ENCODE measurements at regions not wholly inside any gene's neighbourhood (a gene's known extent, or its start where the extent isn't known, plus 50 kb on each side); places are given as distances from the start of the nearest gene placed in this dataset.

GRCh38 chr14:87141801-87142200 is 851.2 kb downstream of the GALC start:
- H3K27me3 Mint-ChIP-seq, result no peaks in the 10 kb centered on the region
- H3K4me3 Mint-ChIP-seq, result no peak overlapping the region
- peaks cover 12% of the 10 kb centered on the region for H3K9me3 Mint-ChIP-seq
- no peak overlapping the region for H3K27ac Mint-ChIP-seq
- no peaks in the 10 kb centered on the region for H3K36me3 Mint-ChIP-seq (ENCODE audit: low read depth)
- no peak for DNase-seq
- no peaks in the 10 kb centered on the region for H3K4me1 Mint-ChIP-seq (ENCODE audit: low read depth)

- Mint-ChIP-seq H3K36me3 (ENCODE audit: low read depth) (no peaks in the 10 kb centered on the region), H3K27ac (no peak overlapping the region), H3K4me3 (no peak overlapping the region), H3K9me3 (peaks cover 14% of the 10 kb centered on the region), H3K4me1 (ENCODE audit: low read depth) (no peaks in the 10 kb centered on the region), H3K27me3 (no peaks in the 10 kb centered on the region)
- no peak for DNase-seq
These were observed 853.7 kb downstream of the GALC start for GRCh38 chr14:87139299-87139698.

GRCh38 chr14:87133073-87133801 is 859.7 kb downstream of the GALC start:
- Mint-ChIP-seq H3K4me3 (no peak overlapping the region), H3K4me1 (ENCODE audit: low read depth) (no peaks in the 10 kb centered on the region), H3K36me3 (ENCODE audit: low read depth) (no peaks in the 10 kb centered on the region), H3K9me3 (peaks cover 4% of the 10 kb centered on the region), H3K27me3 (no peaks in the 10 kb centered on the region), H3K27ac (no peak overlapping the region)
- no peak for DNase-seq

GRCh38 chr14:87131879-87132278 is 861.1 kb downstream of the GALC start:
- DNase-seq, result no peak
- H3K27ac Mint-ChIP-seq, result no peak overlapping the region
- no peaks in the 10 kb centered on the region for H3K27me3 Mint-ChIP-seq
- no peak overlapping the region for H3K4me3 Mint-ChIP-seq
- no peaks in the 10 kb centered on the region for H3K36me3 Mint-ChIP-seq (ENCODE audit: low read depth)
- peaks cover 2% of the 10 kb centered on the region for H3K9me3 Mint-ChIP-seq
- H3K4me1 Mint-ChIP-seq (ENCODE audit: low read depth), result no peaks in the 10 kb centered on the region

GRCh38 chr14:87122166-87122565 is 870.8 kb downstream of the GALC start:
- Mint-ChIP-seq H3K9me3 (peaks cover 12% of the 10 kb centered on the region), H3K4me1 (ENCODE audit: low read depth) (no peaks in the 10 kb centered on the region), H3K4me3 (no peak overlapping the region), H3K27me3 (no peaks in the 10 kb centered on the region), H3K36me3 (ENCODE audit: low read depth) (no peaks in the 10 kb centered on the region), H3K27ac (no peak overlapping the region)
- no peak for DNase-seq

GRCh38 chr14:87121716-87122115 is 871.3 kb downstream of the GALC start:
- H3K36me3 Mint-ChIP-seq (ENCODE audit: low read depth), result no peaks in the 10 kb centered on the region
- no peaks in the 10 kb centered on the region for H3K4me1 Mint-ChIP-seq (ENCODE audit: low read depth)
- H3K27ac Mint-ChIP-seq, result no peak overlapping the region
- H3K4me3 Mint-ChIP-seq, result no peak overlapping the region
- peaks cover 12% of the 10 kb centered on the region for H3K9me3 Mint-ChIP-seq
- H3K27me3 Mint-ChIP-seq, result no peaks in the 10 kb centered on the region
- no peak for DNase-seq

- Mint-ChIP-seq H3K9me3 (peaks cover 14% of the 10 kb centered on the region), H3K4me3 (no peak overlapping the region), H3K27me3 (no peaks in the 10 kb centered on the region), H3K36me3 (ENCODE audit: low read depth) (no peaks in the 10 kb centered on the region), H3K27ac (no peak overlapping the region), H3K4me1 (ENCODE audit: low read depth) (no peaks in the 10 kb centered on the region)
- no peak for DNase-seq
These were observed 877.7 kb downstream of the GALC start for GRCh38 chr14:87115234-87115633.

GRCh38 chr14:87113286-87113685 is 879.7 kb downstream of the GALC start:
- Mint-ChIP-seq H3K4me3 (no peak overlapping the region), H3K4me1 (ENCODE audit: low read depth) (no peaks in the 10 kb centered on the region), H3K27me3 (no peaks in the 10 kb centered on the region), H3K9me3 (peaks cover 13% of the 10 kb centered on the region), H3K36me3 (ENCODE audit: low read depth) (no peaks in the 10 kb centered on the region), H3K27ac (no peak overlapping the region)
- no peak for DNase-seq

- Mint-ChIP-seq H3K36me3 (ENCODE audit: low read depth) (no peaks in the 10 kb centered on the region), H3K27ac (no peak overlapping the region), H3K4me1 (ENCODE audit: low read depth) (no peaks in the 10 kb centered on the region), H3K9me3 (peaks cover 10% of the 10 kb centered on the region), H3K27me3 (no peaks in the 10 kb centered on the region), H3K4me3 (no peak overlapping the region)
- no peak for DNase-seq
These were observed 881.2 kb downstream of the GALC start for GRCh38 chr14:87111741-87112140.

- H3K27me3 Mint-ChIP-seq, result no peaks in the 10 kb centered on the region
- DNase-seq, result no peak
- H3K4me3 Mint-ChIP-seq, result no peak overlapping the region
- H3K27ac Mint-ChIP-seq, result no peak overlapping the region
- H3K4me1 Mint-ChIP-seq (ENCODE audit: low read depth), result no peaks in the 10 kb centered on the region
- peaks cover 10% of the 10 kb centered on the region for H3K9me3 Mint-ChIP-seq
- H3K36me3 Mint-ChIP-seq (ENCODE audit: low read depth), result no peaks in the 10 kb centered on the region
These were observed 881.9 kb downstream of the GALC start for GRCh38 chr14:87111126-87111525.

- no peak overlapping the region for H3K27ac Mint-ChIP-seq
- no peak overlapping the region for H3K4me3 Mint-ChIP-seq
- no peak for DNase-seq
- H3K27me3 Mint-ChIP-seq, result no peaks in the 10 kb centered on the region
- H3K36me3 Mint-ChIP-seq (ENCODE audit: low read depth), result no peaks in the 10 kb centered on the region
- peaks cover 10% of the 10 kb centered on the region for H3K9me3 Mint-ChIP-seq
- H3K4me1 Mint-ChIP-seq (ENCODE audit: low read depth), result no peaks in the 10 kb centered on the region
These were observed 883.7 kb downstream of the GALC start for GRCh38 chr14:87109271-87109670.

GRCh38 chr14:87108726-87109125 is 884.3 kb downstream of the GALC start:
- no peaks in the 10 kb centered on the region for H3K4me1 Mint-ChIP-seq (ENCODE audit: low read depth)
- DNase-seq, result no peak
- H3K27me3 Mint-ChIP-seq, result no peaks in the 10 kb centered on the region
- peaks cover 7% of the 10 kb centered on the region for H3K9me3 Mint-ChIP-seq
- H3K36me3 Mint-ChIP-seq (ENCODE audit: low read depth), result no peaks in the 10 kb centered on the region
- H3K27ac Mint-ChIP-seq, result no peak overlapping the region
- H3K4me3 Mint-ChIP-seq, result no peak overlapping the region

- Mint-ChIP-seq H3K27me3 (no peaks in the 10 kb centered on the region), H3K9me3 (peaks cover 11% of the 10 kb centered on the region), H3K27ac (no peak overlapping the region), H3K36me3 (ENCODE audit: low read depth) (no peaks in the 10 kb centered on the region), H3K4me3 (no peak overlapping the region), H3K4me1 (ENCODE audit: low read depth) (no peaks in the 10 kb centered on the region)
- DNase-seq, result no peak
These were observed 890.1 kb downstream of the GALC start for GRCh38 chr14:87102811-87103378.

GRCh38 chr14:87097015-87097414 is 896.0 kb downstream of the GALC start:
- Mint-ChIP-seq H3K4me3 (no peak overlapping the region), H3K27me3 (no peaks in the 10 kb centered on the region), H3K27ac (no peak overlapping the region), H3K36me3 (ENCODE audit: low read depth) (no peaks in the 10 kb centered on the region), H3K4me1 (ENCODE audit: low read depth) (no peaks in the 10 kb centered on the region), H3K9me3 (peaks cover 20% of the 10 kb centered on the region)
- DNase-seq, result no peak

GRCh38 chr14:87094913-87095312 is 898.1 kb downstream of the GALC start:
- Mint-ChIP-seq H3K36me3 (ENCODE audit: low read depth) (no peaks in the 10 kb centered on the region), H3K27me3 (no peaks in the 10 kb centered on the region), H3K4me3 (no peak overlapping the region), H3K9me3 (peaks cover 18% of the 10 kb centered on the region), H3K4me1 (ENCODE audit: low read depth) (no peaks in the 10 kb centered on the region), H3K27ac (no peak overlapping the region)
- no peak for DNase-seq
